Upper lobe of left lung (tissue), 4 donors: ENCODE measurements at regions not wholly inside any gene's neighbourhood (a gene's known extent, or its start where the extent isn't known, plus 50 kb on each side); places are given as distances from the start of the nearest gene placed in this dataset.

Experiments used
- CTCF ChIP-seq, 6 experiments: fragments of 450-650 bp in 4 of 6; fragments of 200-600 bp in 2 of 6; sonication (generic) in 2 of 6; IDR thresholded peaks; one replicate each; pipeline ENCODE4 v1.5.1; 2016 to 2019; ENCODE audit warnings: antibody characterized with exemption in 6 of 6
- POLR2A ChIP-seq, 4 donors: fragments of 450-650 bp; IDR thresholded peaks; one replicate each; pipeline ENCODE4 v1.5.1; 2016 to 2017; ENCODE audit warnings: antibody characterized with exemption in 4 of 4, mild to moderate bottlenecking in 2 of 4
- POLR2AphosphoS5 ChIP-seq, 2 donors: sonication (generic); formaldehyde crosslinking; IDR thresholded peaks; one replicate each; pipeline ENCODE4 v1.5.1; 2017; ENCODE audit warnings: antibody characterized with exemption in 2 of 2

DNA sequence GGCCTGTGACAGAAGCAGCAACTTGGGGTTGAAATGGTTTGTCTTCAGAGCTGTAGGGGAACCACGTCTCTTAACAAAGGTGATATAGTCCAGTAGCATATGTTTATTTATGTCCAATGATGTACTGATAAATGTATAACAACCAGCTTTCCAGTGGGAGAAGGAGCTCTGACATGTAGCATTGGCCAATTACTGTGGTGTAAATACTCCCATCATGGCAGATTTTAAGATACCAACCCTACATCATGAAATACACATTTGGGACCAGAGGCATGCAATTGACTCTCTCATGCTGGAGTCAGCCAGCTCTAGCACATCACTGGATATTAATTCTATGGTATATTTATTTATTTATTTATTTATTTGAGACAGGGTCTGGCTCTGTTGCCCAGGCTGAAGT is 50.6 kb upstream of the CHST11 start:
- TF ChIP-seq POLR2AphosphoS5 (IDR thresholded peaks at IDR 0.05) = no peak
- TF ChIP-seq CTCF (IDR thresholded peaks at IDR 0.05) = no peak
- no peak for TF ChIP-seq POLR2A (IDR thresholded peaks at IDR 0.05)
